A673 (cell line): ENCODE measurements at regions not wholly inside any gene's neighbourhood (a gene's known extent, or its start where the extent isn't known, plus 50 kb on each side); places are given as distances from the start of the nearest gene placed in this dataset.

Source experiments
- CTCF ChIP-seq: fragments of 300-800, 200-600 bp; sonication (generic); conservative IDR thresholded peaks from 2 replicates; pipeline ENCODE4 v1.5.1; 2017; ENCODE audit warnings: low read depth, mild to moderate bottlenecking, antibody characterized with exemption, low read length, moderate library complexity, mixed read lengths
- EZH2 ChIP-seq: fragments of 200-600 bp; sonication (generic); IDR thresholded peaks from 2 replicates; pipeline ENCODE4 v1.6.1; 2017; ENCODE audit warnings: borderline replicate concordance, low read depth, mild to moderate bottlenecking, mixed read lengths, antibody characterized with exemption, low read length; ENCODE audit not compliant: poor library complexity, severe bottlenecking

DNA sequence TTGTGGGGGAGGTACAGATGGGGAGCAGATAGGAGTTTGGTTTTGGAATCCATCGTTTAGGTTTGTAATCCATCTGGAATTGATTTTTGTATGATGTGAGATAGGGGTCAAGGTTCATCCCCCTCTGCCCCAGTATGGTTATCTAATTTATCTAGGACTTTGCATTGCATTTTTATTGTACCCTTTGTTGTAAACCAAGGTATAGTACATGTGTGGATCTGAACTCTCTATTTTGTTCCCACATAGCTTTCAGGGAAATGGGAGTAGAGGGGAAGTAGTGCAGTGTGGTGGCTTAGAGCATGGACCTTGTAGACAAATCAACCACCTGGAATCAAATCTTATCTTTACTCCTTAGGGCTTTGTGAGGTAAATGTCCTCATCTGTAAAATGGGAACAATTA is 65.7 kb downstream of the RAD54L2 start:
- TF ChIP-seq EZH2 = no peak
- no peak for TF ChIP-seq CTCF
